NCI-H2107 treated with DMSO at 0.1 percent for 48 hours (cell line): ENCODE measurements at regions not wholly inside any gene's neighbourhood (a gene's known extent, or its start where the extent isn't known, plus 50 kb on each side); places are given as distances from the start of the nearest gene placed in this dataset.

Source experiments
- DNase-seq: peaks from one replicate; lab custom pipeline; 2025; ENCODE audit not compliant: unreplicated experiment; lab: John Stamatoyannopoulos, UW

DNA sequence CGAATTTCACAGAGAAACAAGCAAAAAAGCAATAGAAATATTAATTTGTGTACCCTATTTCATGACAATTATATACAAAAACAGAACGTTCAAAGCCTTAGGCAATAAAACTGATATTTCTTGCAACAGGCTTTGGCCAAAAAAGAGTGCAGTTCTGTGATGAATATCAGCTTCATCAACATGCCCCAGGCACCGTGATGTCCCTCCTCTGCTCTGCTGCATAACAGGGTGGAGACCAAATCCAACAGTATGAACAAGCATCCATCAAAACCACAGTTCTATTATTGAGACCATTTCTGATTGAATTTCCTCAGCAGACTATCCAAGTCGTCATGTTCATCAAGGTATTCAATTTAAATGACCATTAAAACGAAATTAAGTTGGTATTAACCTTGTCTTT, 722.6 kb upstream of the NRSN1 start:
- DNase-seq = no peak

DNA sequence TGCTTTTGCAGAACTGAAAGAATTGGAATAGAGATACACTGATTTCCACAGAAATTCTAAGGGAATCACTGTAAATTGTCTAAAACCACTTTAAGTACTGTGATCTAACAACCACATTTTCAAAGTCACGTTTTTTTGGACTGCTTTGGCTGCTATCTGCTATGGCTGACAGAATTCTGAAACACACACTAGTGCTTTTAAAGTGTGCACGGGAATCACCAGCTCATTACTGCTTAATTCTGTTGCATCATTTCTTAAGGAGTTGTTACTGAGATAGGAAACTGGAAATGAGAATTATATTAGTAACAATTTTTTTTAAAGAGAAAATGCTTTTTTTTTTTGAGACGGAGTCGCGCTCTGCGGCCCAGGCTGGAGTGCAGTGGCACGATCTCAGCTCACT, 716.5 kb upstream of the NRSN1 start:
- DNase-seq = no peak

DNA sequence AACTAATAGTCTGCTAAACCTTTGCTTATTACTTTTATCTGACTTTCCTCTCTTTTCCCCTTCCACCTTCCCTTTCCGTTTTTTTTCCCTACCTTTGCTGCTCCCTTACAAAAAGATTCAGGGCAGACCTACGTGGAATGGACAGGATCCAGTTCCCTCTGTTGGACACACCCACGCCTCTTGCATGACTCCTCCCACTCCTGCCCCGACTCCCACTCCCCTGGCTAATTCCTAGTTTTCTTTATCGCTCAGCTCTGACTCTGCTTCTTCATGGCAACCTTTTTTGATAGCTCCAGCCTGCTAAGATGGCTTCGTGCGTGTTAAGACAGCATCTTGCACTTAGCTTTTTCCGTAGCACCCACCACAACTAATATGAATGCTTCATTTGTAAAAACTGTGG, 715.6 kb upstream of the NRSN1 start:
- no peak for DNase-seq

DNA sequence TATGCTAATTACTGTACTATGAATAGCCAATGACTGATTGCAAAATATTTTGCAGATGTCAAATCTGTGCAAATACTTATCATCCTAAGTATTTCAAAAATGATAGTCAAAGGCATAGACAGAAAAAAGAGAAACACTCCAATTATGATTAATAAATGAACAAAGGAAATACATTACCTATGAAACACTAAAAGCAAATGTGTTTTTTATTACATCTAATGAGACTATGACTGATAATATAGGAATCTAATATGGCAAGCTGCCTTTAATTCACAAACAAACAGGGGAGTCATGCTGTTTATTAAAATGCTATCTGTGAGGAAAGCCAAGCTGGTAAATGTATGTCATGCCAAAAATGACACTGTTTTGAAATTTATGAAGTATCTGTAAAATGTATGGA, 713.2 kb upstream of the NRSN1 start:
- no peak for DNase-seq

DNA sequence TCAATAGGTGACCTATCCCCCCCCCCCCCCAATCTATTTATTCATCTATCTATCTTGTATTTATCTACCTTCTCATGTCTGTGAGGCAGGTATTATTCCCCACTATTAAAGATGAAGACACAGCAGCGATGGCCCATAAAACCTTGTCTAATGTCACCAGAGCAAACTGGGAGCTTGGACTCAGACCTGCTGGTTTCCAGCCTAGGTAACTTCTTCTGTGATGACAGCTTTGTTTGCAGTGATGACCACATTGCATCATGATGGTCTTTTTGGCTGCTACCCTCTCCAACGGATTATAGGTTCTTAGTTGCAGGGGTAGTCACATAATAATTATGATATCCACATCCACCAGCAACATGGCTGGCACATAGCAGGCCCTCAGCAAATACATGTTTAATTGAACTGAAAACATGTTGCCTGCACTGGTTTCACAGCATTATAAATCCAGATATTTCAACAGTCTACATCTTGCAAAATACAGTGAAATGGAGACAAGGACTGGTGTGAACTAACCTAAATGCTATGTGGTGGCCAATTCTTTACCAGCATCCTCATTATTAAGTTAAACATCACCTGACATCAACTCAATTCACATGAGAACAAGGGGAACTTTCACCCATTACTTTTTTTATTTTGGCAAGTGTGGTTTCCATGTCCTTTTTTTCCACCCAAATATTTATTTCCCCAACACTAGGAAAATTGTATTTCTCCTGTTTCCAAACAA, 712.5 kb upstream of the NRSN1 start:
- no peak for DNase-seq

DNA sequence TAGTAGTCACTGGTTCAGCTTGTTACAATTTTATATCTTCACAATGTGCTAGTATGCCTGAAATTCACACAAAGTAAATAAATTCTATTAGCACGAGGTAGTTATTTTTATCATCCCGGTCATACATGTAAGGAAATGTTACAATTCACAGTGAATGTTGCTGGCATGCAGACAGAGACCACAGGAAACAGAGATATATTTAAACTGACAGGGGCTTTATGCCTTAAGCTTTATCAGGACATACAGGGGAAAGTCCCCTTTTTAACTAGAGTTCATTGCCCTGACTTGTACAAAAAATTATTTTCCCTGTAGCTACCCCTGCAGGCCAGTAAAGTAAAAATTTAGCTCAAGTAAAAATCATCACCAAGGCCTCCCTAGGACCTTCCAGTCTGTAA, 712.0 kb upstream of the NRSN1 start:
- DNase-seq = no peak

DNA sequence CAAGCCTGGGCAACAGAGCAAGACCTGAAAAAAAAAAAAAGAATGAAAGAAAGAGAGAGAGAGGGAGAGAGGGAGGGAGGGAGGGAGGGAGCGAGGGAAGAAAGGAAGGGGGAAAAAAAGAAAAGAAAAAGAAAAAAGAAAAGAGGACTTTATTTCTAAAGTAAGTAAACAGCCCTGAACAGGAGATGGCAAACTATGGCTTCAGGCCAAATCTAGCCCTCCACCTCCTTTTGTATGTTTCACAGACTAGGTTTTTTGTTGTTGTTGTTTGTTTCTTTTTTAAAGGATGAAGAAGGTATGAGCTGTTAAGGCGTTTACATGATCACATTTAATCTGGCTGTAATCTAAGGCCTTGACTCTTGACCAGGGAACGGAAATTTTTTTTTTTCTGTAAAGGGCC, 711.1 kb upstream of the NRSN1 start:
- DNase-seq = no peak

DNA sequence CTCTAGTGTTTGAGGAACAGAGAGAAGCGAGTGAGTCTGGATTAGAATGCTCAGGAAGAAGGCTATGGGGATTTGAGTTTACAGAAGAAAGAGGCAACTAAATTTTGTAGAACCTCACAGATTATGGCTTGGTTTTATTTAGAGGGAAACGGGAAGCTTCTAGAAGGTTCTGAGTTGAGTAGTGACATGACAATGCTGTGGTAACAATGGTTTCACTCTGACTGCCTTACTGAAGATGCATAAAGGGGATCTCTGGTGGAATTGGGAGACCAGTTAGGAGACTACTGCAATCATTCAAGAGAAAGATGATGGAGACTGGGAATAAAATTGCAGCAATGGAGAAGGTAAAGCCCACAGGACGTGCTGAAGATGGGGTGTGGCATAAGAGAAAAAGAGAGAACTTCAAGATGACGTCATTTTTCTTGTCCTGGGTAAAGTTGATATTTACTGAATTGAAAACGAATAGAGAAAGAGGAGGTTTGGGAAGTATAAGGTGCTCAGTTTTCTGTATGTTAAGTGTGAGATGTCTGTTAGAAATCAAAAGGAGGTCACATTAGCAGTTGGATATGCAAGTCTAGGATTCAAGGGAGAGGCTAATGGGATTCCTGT, 710.1 kb upstream of the NRSN1 start:
- DNase-seq = no peak

DNA sequence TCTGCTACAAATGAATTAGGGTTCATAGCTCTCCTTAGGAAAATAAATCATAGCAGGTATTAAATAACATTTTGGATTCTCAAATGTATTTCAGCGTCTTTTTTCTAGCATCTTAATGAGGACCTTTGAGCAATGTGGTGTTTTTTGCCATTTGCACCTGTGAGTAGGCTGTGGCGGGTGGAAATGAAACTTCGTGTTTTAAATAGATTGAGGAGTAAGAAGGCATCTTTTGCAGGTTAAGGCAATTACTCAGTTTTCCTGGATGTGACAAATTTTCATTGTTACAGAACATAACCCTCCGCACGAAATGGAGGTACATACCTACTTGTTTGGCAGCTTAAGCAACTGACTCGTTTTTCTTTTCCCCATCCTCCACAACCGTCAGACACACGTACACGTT, 708.9 kb upstream of the NRSN1 start:
- no peak for DNase-seq

DNA sequence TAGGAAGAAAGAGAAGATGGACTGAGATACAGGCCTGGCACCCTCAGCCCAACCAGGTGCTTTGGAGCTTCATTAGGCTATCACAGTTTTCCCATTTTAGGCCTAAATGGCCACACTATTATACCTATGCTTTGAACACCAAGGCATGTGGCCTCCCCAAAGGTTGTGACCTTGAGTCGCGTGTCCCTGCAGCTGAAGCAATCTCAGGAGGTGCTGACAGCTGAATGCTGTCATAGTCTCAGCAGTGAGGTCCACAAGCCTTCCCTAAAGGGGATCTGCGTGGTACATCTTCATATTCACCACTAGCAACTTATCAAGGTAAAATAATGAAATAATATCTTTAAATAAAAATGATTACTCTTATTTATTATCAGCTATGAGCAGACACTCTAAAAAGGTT, 707.9 kb upstream of the NRSN1 start:
- DNase-seq = no peak

DNA sequence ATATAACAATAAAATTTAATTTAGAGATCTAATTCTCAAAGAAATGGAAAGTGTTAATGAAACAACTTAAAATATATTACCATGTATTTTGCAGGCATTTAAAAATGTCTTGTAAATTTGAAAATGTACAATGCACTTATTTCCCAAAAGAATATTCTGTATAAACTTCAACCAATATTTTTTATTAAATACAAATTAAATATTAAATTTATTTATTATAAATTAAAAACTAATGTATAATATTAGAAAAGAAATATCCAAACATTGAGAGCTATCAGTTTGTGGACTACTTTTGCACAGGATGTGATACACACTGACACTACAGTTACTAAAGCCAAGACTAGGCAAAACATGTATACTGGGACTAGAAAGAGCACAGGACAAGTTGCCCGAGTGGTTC, 707.0 kb upstream of the NRSN1 start:
- DNase-seq = no peak

DNA sequence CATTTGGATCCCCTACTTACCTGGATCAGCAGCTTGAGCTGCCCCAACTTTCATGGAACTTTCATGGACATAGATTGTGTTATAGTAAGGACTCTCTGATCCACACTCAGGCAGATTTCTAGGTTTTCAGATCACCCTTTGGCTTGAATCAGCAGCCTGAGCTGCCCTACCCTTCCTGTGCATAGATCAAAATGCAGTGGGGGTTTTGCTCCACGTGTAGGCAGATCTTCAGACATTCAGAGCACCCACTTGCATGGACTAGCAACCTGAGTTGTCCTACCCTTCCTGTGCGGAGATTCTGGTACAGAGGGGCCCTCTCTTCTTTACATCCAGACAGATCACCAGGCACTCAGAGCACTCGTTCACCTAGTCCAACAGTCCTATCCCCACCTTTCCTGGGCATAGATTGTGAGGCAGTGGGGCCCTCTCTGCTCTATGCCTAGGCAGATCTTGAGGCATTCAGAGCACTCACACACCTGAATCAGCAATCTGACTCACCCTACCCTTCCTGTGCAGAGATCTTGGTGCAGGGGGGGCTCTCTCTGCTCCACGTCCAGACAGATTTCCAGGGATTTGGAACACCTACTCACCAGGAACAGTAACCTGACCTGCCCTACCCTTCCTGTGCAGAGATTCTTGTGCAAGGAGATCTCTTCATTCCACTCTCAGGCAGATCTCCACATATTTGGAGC, 705.2 kb upstream of the NRSN1 start:
- no peak for DNase-seq

DNA sequence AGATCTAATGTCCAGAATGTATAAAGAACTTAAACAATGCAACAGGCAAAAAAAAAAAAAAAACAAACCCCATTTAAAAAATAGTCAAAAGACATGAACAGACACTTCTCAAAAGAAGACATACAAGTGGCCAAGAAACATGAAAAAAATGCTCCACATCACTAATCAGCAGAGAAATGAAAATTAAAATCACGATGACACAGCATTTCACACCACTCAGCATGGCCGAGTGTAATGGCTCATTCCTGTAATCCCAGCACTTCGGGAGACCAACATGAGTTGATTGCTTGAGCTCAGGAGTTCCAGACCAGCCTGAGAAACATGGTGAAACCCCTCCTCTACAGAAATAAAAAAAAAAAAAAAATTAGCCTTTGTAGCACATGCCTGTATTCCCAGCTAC, 701.4 kb upstream of the NRSN1 start:
- DNase-seq = no peak

DNA sequence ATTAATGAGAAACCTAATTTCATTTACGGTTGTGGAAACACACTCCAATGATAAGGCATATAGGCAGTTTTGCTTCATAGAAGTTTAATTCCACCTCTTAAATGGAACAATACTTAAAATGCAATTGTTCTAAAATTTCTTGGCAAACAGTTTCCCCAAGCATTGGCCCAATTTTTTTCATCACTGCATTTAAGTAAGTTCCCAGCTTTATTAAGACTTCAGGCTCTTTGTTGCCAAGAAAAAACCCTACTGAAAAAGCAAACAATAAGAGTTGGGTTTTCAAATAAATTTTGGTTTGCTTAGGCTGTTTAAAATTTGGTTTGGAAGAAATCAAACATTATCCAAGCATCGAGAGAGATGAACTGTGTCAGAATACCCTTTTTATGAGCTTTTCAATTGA, 690.9 kb upstream of the NRSN1 start:
- no peak for DNase-seq

DNA sequence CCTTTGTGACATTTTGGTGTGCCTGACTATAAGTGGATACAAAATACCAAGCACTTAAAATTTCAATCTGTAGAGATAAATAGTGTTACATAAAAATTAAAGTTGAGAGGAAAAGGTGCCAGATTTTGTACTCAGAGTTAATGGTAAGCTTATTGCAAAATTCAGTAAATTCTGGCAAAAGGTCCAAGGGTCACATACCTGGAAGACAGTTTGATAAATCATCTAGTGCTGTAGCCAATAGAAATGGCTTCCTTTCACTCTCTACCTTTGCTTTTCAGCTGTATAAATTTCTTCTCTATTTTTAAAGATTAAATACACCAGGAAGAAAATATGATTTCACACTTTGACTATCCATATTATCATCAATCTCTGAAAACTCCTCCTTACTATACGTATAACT, 690.2 kb upstream of the NRSN1 start:
- DNase-seq = no peak

DNA sequence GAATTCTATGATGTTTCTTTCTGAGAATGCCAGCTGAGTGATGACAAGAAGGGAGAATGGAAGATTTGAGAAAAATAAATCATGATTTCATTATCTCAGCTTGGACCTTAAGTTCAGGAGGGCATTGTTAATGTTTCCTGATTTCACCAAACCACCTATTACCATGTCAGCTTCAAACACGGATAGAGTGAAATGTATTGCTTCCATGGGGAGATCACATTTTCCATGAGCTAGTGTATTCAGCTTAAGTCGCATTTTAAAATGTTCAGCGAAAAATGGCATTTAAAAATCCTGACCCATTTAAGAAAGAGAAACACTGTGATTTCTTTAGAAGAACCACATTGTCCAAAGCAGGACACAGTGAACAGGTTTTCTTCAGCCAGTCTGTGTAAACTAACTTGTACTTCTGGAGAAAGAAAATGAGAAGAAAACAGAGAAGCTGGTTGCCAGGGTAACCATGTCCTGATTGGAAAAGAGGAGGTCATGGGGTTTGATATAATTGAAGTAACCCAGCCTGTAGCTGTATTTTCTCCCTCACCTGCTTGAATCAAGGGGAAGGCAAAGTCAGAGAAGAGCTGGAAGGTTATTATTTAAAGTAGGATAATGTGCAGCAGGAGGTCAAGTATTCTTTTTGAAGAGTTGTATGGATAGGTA, 684.1 kb upstream of the NRSN1 start:
- DNase-seq = no peak

DNA sequence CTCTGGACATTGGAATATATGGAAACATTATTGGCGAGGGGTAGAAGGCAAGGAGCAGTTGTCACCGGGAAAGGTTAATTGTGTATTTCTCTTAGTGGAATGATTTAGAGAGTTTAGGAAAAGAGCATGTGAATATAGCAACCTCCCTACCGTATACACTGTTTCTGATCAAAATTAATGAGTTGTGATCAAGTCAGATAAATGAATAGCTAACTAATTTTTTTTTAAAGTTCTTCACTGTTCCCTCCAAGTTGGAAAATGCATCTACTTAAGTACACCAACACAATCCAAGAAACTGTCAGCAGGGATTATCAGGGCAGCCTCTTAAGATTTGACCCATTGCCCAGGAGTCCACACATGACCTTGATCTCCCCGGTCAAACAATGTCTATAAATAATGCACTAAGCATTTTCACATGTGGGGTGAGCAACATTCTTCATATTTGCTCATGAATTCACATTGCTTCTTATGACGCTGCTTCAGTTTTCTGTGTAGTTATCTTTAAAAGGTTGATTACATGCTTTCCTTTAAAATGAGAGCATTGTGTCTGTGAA, 680.8 kb upstream of the NRSN1 start:
- no peak for DNase-seq

DNA sequence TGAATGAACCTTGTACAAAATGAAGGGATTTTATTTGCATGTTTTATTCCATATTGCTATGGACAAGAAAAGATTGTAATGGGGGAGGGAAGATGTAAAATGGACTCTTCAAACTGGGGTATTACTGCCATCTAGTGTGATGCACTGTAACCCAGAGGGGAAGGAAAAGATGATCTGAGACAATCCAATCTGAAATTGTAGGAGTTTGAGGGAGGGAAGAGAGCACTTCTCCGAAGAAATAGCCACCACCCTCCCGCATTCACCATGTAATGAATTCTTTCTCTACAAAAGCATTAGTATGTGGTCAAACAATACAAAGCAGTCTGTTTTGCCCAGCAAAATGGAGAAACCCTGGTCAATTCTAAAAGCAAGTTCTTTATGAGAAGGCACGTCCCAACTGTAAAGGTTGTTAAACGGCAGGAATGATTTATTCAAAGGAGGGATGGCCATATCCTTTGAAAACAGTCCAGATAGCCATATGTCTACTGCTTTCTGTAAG, 679.5 kb upstream of the NRSN1 start:
- peak; percentile 47 for DNase-seq

DNA sequence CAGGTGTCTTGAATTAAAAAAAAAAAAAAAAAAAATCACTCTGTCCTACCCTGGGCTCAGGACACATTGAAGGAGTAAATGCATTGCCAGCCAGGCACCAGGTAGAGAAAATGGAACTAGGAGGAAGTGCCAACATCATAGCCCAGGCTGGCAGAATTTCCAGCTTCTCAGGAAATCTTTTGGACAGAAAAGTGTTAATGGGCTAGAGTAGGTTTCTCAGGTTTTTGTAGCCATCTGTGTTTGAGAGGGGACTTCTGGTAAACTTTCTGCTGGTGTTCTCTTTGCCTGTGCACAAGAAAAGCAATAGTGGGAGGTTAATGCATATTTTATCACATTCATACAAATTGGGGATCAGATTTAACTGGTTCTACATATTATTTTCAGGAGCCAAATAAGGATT, 678.3 kb upstream of the NRSN1 start:
- no peak for DNase-seq

DNA sequence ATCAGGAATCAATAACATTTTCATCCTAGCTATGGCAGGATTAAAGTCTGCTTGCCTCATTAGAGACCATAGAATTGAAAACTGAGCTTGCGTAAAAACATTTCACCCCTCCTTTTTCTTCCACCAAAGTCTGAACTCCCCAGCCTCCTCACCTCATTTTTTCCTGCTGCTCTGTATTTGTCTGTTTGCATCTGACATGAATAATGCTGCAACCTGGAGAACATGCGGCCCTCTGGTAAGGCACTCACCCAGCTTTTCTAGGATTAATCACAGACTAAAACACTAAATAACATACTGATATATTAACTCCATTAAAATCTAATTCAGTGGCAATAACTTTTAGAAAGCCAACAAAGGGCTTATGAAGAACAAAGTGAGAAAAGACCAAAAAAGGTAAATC, 677.7 kb upstream of the NRSN1 start:
- DNase-seq = no peak

DNA sequence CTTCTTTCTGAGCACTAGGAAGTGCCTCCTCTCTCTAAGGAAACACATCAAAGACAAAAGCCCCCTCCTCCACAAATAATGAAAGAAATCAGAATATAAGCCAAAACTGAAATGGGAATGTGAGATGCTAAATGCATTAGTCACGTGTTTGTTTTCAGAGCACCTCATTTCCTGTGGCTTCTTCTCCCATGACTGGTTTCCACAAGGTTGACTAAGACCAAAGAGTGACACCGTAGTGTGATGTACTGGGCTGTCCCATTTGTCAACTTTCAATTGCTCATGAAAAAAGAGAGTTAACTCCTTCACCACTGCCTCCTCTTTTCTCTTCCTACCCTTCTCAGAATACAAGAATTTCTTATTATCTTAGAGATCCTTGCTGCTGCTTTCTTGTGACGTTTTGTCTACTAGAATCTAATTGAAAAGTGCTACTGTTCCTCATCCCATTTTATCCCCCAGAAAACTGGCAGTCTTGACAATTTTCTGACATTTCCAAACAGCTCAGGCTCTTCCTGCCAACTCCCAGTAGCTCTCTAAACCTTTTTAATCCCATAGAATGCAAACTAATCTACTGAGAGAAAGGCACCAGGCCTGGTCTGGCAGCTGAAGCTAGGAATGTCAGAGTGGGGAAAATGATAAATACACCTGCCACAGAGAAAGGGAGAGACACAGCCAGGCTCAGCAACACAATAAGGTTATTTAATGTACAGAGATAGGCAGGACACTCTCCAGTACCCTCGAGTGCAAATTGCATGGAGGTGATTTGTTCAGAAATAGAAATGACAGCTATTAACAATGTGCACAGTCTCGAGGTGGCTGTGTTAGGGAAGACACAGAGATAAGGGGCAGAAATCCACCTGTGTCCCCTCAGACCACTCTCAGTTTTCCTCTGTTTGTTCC, 671.7 kb upstream of the NRSN1 start:
- peak; percentile 6 for DNase-seq
